ENCODE measurements at regions not wholly inside any gene's neighbourhood (a gene's known extent, or its start where the extent isn't known, plus 50 kb on each side); places are given as distances from the start of the nearest gene placed in this dataset.
A peak's percentile ranks its signal among the peaks of the same experiment; 100 is the strongest.
"Not testable (repeated sequence)": the region's sequence is repeated elsewhere in the genome, so short reads cannot be mapped to it uniquely, and the experiment has no call there.

- H3K4me1 ChIP-seq = no peaks in the 10 kb centered on the region
- no peak overlapping the region for H3K4me3 ChIP-seq
- TF ChIP-seq EP300 (IDR thresholded peaks at IDR 0.05) (no peak), CTCF (IDR thresholded peaks at IDR 0.05) (no peak), POLR2AphosphoS5 (IDR thresholded peaks at IDR 0.05) (no peak), POLR2A (IDR thresholded peaks at IDR 0.05) (no peak)
- peaks cover 0 to 7% (median 0%) of the 10 kb centered on the region in 4 donors for H3K9me3 ChIP-seq
- no peaks in the 10 kb centered on the region for H3K36me3 ChIP-seq
- no peaks in the 10 kb centered on the region for H3K27me3 ChIP-seq
- DNase-seq (no peak), ATAC-seq (ENCODE audit: low FRiP score in 2 of 2) (no peak)
- no peak overlapping the region for H3K27ac ChIP-seq
These were observed 1403.8 kb upstream of the GOT2 start for GRCh38 chr16:60137891-60138290.

GRCh38 chr16:60127196-60127595, 1393.1 kb upstream of the GOT2 start:
- H3K9me3 ChIP-seq = no peaks in the 10 kb centered on the region
- whole genome bisulfite sequencing, 2 donors = 45 to 69% methylated on average over 1 of the region's 1 CpG
- no peak for DNase-seq
- no peaks in the 10 kb centered on the region for H3K36me3 ChIP-seq
- no peak overlapping the region for H3K4me3 ChIP-seq
- no peak overlapping the region for H3K27ac ChIP-seq
- no peak for ATAC-seq (ENCODE audit: low FRiP score in 2 of 2)
- TF ChIP-seq POLR2AphosphoS5 (IDR thresholded peaks at IDR 0.05) (no peak), POLR2A (IDR thresholded peaks at IDR 0.05) (no peak), EP300 (IDR thresholded peaks at IDR 0.05) (no peak), CTCF (IDR thresholded peaks at IDR 0.05) (no peak)
- no peaks in the 10 kb centered on the region for H3K27me3 ChIP-seq
- no peaks in the 10 kb centered on the region for H3K4me1 ChIP-seq

- not testable (repeated sequence) for H3K27me3 ChIP-seq; H3K4me3 ChIP-seq; H3K4me1 ChIP-seq; H3K36me3 ChIP-seq; DNase-seq; H3K27ac ChIP-seq; H3K9me3 ChIP-seq; ATAC-seq (ENCODE audit: low FRiP score in 2 of 2)
- WGBS, 2 donors = 92 to 93% methylated on average over 2 of the region's 2 CpGs
These were observed 1392.0 kb upstream of the GOT2 start for GRCh38 chr16:60126115-60126514.

- ATAC-seq (ENCODE audit: low FRiP score in 2 of 2) (no peak), DNase-seq (no peak)
- H3K4me3 ChIP-seq = no peak overlapping the region
- no peak overlapping the region for H3K27ac ChIP-seq
- no peak for TF ChIP-seq POLR2AphosphoS5 (IDR thresholded peaks at IDR 0.05)
- H3K9me3 ChIP-seq = no peaks in the 10 kb centered on the region
- H3K36me3 ChIP-seq = no peaks in the 10 kb centered on the region
- 51 to 65% methylated on average over 4 of the region's 4 CpGs for WGBS, 2 donors
- H3K4me1 ChIP-seq = no peaks in the 10 kb centered on the region
- H3K27me3 ChIP-seq = no peaks in the 10 kb centered on the region
These were observed 1389.4 kb upstream of the GOT2 start for GRCh38 chr16:60123392-60124023.

- WGBS, 2 donors = 78 to 96% methylated on average over 6 to 14 of the region's 14 CpGs
- no peaks in the 10 kb centered on the region for H3K36me3 ChIP-seq
- no peaks in the 10 kb centered on the region for H3K27me3 ChIP-seq
- no peak overlapping the region for H3K27ac ChIP-seq
- H3K4me1 ChIP-seq = no peaks in the 10 kb centered on the region
- H3K4me3 ChIP-seq = no peak overlapping the region
- no peaks in the 10 kb centered on the region for H3K9me3 ChIP-seq
- DNase-seq = peak in 1 of 2 donors; percentile 3
- TF ChIP-seq POLR2AphosphoS5 (IDR thresholded peaks at IDR 0.05) (no peak), POLR2A (IDR thresholded peaks at IDR 0.05) (no peak), CTCF (IDR thresholded peaks at IDR 0.05) (no peak), EP300 (IDR thresholded peaks at IDR 0.05) (no peak)
- peak in 1 of 2 donors; percentile 15 for ATAC-seq (ENCODE audit: low FRiP score in 2 of 2)
These were observed 1386.5 kb upstream of the GOT2 start for GRCh38 chr16:60120586-60120985.

- H3K36me3 ChIP-seq = no peaks in the 10 kb centered on the region
- no peaks in the 10 kb centered on the region for H3K4me1 ChIP-seq
- H3K27ac ChIP-seq = no peak overlapping the region
- no peak for TF ChIP-seq POLR2AphosphoS5 (IDR thresholded peaks at IDR 0.05)
- TF ChIP-seq CTCF (IDR thresholded peaks at IDR 0.05) = no peak
- TF ChIP-seq POLR2A (IDR thresholded peaks at IDR 0.05) = no peak
- no peak for TF ChIP-seq EP300 (IDR thresholded peaks at IDR 0.05)
- DNase-seq (no peak), ATAC-seq (ENCODE audit: low FRiP score in 2 of 2) (no peak)
- H3K27me3 ChIP-seq = no peaks in the 10 kb centered on the region
- H3K4me3 ChIP-seq = no peak overlapping the region
- 71 to 84% methylated on average over 2 of the region's 2 CpGs for WGBS, 2 donors
- no peaks in the 10 kb centered on the region for H3K9me3 ChIP-seq
These were observed 1376.4 kb upstream of the GOT2 start for GRCh38 chr16:60110531-60110930.

All from upper lobe of left lung (tissue), 6 donors.